GM12878 (cell line): ENCODE measurements at regions not wholly inside any gene's neighbourhood (a gene's known extent, or its start where the extent isn't known, plus 50 kb on each side); places are given as distances from the start of the nearest gene placed in this dataset.

Experiments used
- ATAC-seq: fragments of 200-7000 bp; cut with Tn5 transposase; 3 replicates; pipeline ENCODE4 v1.9.1; 2020; ENCODE audit warnings: mild to moderate bottlenecking, moderate library complexity
- BruUV-seq: library from RNA; stranded (reverse); fragments of 400-500 nt; replicated peaks from 2 replicates; lab custom pipeline; 2021; lab: Mats Ljungman, UMichigan
- CTCF ChIA-PET: fragments of 300-600 bp; sonication (Branson Sonifier 250); formaldehyde crosslinking; extraction: SDS; loops from one replicate; lab custom pipeline; 2021; ENCODE audit warnings: inconsistent platforms; lab: Yijun Ruan, JAX
- POLR2A ChIA-PET: fragments of 350-600 bp; formaldehyde crosslinking; extraction: SDS; loops from one replicate; lab custom pipeline; 2021; ENCODE audit warnings: inconsistent platforms; lab: Charles Lee
- RAD21 ChIA-PET: fragments of 300-600 bp; sonication (Branson Sonifier 250); formaldehyde crosslinking; loops from one replicate; lab custom pipeline; 2023; ENCODE audit warnings: antibody characterized with exemption; ENCODE audit not compliant: unreplicated experiment; lab: Charles Lee
- SMC1A ChIA-PET: fragments of 300-600 bp; sonication (Branson Sonifier 250); formaldehyde crosslinking; loops from one replicate; lab custom pipeline; 2023; ENCODE audit not compliant: unreplicated experiment, uncharacterized antibody; lab: Charles Lee
- DNase-seq: peaks from one replicate; pipeline ENCODE4 v3.0.0-alpha.2; 2011; ENCODE audit warnings: low read depth, low spot score
- FAIRE-seq: peaks from 3 replicates; lab custom pipeline; 2011; peaks lifted over from hg19 to GRCh38; lab: Jason Lieb, UNC
- H2AFZ ChIP-seq: 2 replicates; pipeline ENCODE4 v1.6.0; 2011; ENCODE audit warnings: low read depth, low read length, control low read depth; ENCODE audit not compliant: control insufficient read depth
- H3K27ac ChIP-seq: 2 replicates; pipeline ENCODE4 v1.5.1; 2011; ENCODE audit warnings: control low read depth; ENCODE audit not compliant: control insufficient read depth, insufficient read depth
- H3K27me3 ChIP-seq, 2 experiments: replicated peaks in 1 of 2; 2 replicates each; pipeline versions ENCODE4 v1.6.0 to v1.6.1; 2011; ENCODE audit warnings: low read length in 1 of 2; ENCODE audit not compliant: control insufficient read depth in 2 of 2, insufficient read depth in 2 of 2
- H3K36me3 ChIP-seq, 2 experiments: 2 replicates each; pipeline ENCODE4 v1.5.1; 2011; ENCODE audit warnings: low read length in 1 of 2; ENCODE audit not compliant: control insufficient read depth in 2 of 2, insufficient read depth in 2 of 2
- H3K4me1 ChIP-seq: 2 replicates; pipeline ENCODE4 v1.6.1; 2011; ENCODE audit warnings: mild to moderate bottlenecking, low read length, moderate library complexity, mixed read lengths; ENCODE audit not compliant: control insufficient read depth, insufficient read depth
- H3K4me2 ChIP-seq: 2 replicates; pipeline ENCODE4 v1.6.0; 2011; ENCODE audit warnings: control low read depth; ENCODE audit not compliant: control insufficient read depth, insufficient read depth
- H3K4me3 ChIP-seq: fragments of 200-600 bp; sonication (generic); 2 replicates; pipeline ENCODE4 v1.5.1; 2016
- H3K79me2 ChIP-seq: 2 replicates; pipeline ENCODE4 v1.6.0; 2011; ENCODE audit warnings: low read length; ENCODE audit not compliant: control insufficient read depth, insufficient read depth
- H3K9ac ChIP-seq: 2 replicates; pipeline ENCODE4 v1.8.0; 2011; ENCODE audit warnings: low read length, control low read depth, mixed read lengths; ENCODE audit not compliant: control insufficient read depth, insufficient read depth
- H3K9me3 ChIP-seq: replicated peaks from 3 replicates; pipeline ENCODE4 v1.5.1; 2011; ENCODE audit warnings: mild to moderate bottlenecking, low read length; ENCODE audit not compliant: control insufficient read depth, insufficient read depth
- H4K20me1 ChIP-seq: 2 replicates; pipeline ENCODE4 v1.6.0; 2011; ENCODE audit not compliant: control insufficient read depth, insufficient read depth
- BCL3 ChIP-seq: IDR thresholded peaks from 2 replicates; pipeline ENCODE4 v1.6.1; 2011; ENCODE audit warnings: borderline replicate concordance, low read depth, mild to moderate bottlenecking, moderate library complexity, low read length; ENCODE audit not compliant: insufficient read depth, poor library complexity, severe bottlenecking
- CBFB ChIP-seq: IDR thresholded peaks from 2 replicates; pipeline ENCODE4 v1.6.1; 2016; ENCODE audit warnings: antibody characterized with exemption, low read depth
- HDAC6 ChIP-seq: fragments of 200-600 bp; sonication (generic); IDR thresholded peaks from one replicate; pipeline ENCODE4 v1.8.0; 2017; ENCODE audit warnings: antibody characterized with exemption; ENCODE audit not compliant: unreplicated experiment
- IKZF2 ChIP-seq, 2 experiments: fragments of 450-650 bp; IDR thresholded peaks; 2 replicates each; pipeline ENCODE4 v1.6.1; 2017; ENCODE audit warnings: mild to moderate bottlenecking in 2 of 2, moderate library complexity in 2 of 2
- NFIC ChIP-seq: IDR thresholded peaks from 2 replicates; pipeline ENCODE4 v1.6.1; 2012; ENCODE audit warnings: low read depth, mild to moderate bottlenecking, inconsistent platforms, low read length, moderate library complexity
- SUZ12 ChIP-seq: fragments of 200-600 bp; sonication (generic); IDR thresholded peaks from one replicate; pipeline ENCODE4 v1.6.1; 2018; ENCODE audit warnings: antibody characterized with exemption, mild to moderate bottlenecking; ENCODE audit not compliant: unreplicated experiment
- YBX1 ChIP-seq: fragments of 450-650 bp; IDR thresholded peaks from 2 replicates; pipeline ENCODE4 v1.6.1; 2016; ENCODE audit warnings: antibody characterized with exemption
- YY1 ChIP-seq: IDR thresholded peaks from 2 replicates; pipeline ENCODE4 v1.6.1; 2011; ENCODE audit warnings: low read depth, mild to moderate bottlenecking, low read length
- ZNF24 ChIP-seq: fragments of 450-650 bp; IDR thresholded peaks from 2 replicates; pipeline ENCODE4 v1.6.1; 2017; ENCODE audit warnings: antibody characterized with exemption, mild to moderate bottlenecking
- ZNF384 ChIP-seq: IDR thresholded peaks from 2 replicates; pipeline ENCODE4 v1.6.1; 2012; ENCODE audit warnings: low read depth, mild to moderate bottlenecking, low read length, improper control_type of control experiment, borderline replicate concordance
- WGBS: methylation state at CpG from one replicate; pipeline ENCODE4 v1.1.6; 2016; ENCODE audit warnings: low lambda C conversion rate; ENCODE audit not compliant: insufficient replicate concordance, insufficient coverage; ENCODE audit errors: missing lambda C conversion rate; 5-methylcytosine and 5-hydroxymethylcytosine counted together
- in situ Hi-C: fragments of 300-500 bp; cut with MboI; formaldehyde crosslinking; loops from 9 replicates; pipeline ENCODE4 v1.14.3; 2018; ENCODE audit warnings: mixed read lengths
- intact Hi-C: fragments of 100-400 bp; cut with micrococcal nuclease; formaldehyde crosslinking; loops from one replicate; pipeline ENCODE4 v1.14.2; 2022; ENCODE audit not compliant: unreplicated experiment
- TF ChIP-seq, protein P1 (sequence below): IDR thresholded peaks from 2 replicates; pipeline ENCODE4 v1.6.1; 2012; ENCODE audit warnings: mild to moderate bottlenecking, low read depth, low read length
- TF ChIP-seq, protein P2 (sequence below): IDR thresholded peaks from 2 replicates; pipeline ENCODE4 v1.6.1; 2012; ENCODE audit warnings: low read length, inconsistent platforms

- TF ChIP-seq BCL3 (no peak), YBX1 (no peak)
Measured at GRCh38 chr3:89802881-89803280, 695.5 kb downstream of the EPHA3 start (continued).

DNA sequence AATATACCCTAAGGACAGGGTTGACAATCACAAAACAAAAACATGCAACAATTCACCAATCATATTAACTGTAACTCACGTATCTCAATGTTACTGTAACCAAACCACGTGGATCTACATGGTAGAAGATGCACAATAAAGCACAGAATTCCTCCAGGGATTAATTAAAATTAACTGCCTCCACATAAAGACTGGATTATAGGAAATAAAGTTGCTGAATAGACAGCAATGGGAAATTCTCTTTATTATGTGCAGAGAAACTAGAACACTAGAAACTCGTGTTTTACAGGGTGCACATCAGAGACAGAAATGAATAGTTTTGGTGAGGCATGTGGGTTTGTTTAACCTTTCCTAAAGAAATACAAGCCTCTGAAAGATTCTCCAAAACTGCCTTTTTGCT is 696.3 kb downstream of the EPHA3 start:
- in situ Hi-C loops, result no loop called here

More for the DNA sequence above, 696.3 kb downstream of the EPHA3 start:
- Histone ChIP-seq H3K79me2 (no peaks in the 10 kb centered on the region), H3K4me1 (no peaks in the 10 kb centered on the region), H3K9me3 (no peaks in the 10 kb centered on the region; the same call in 2 of the 3 replicates), H4K20me1 (no peaks in the 10 kb centered on the region), H3K4me3 (no peak overlapping the region), H3K4me2 (no peak overlapping the region), H3K9ac (no peak overlapping the region), H2AFZ (no peak overlapping the region), H3K36me3 (no peaks in the 10 kb centered on the region), H3K27ac (no peak overlapping the region), H3K27me3 (no peaks in the 10 kb centered on the region)
- ChIA-PET CTCF (no interaction called here), POLR2A (no interaction called here), RAD21 (no interaction called here), SMC1A (no interaction called here)
- ATAC-seq (no peak), DNase-seq (no peak), FAIRE-seq (no peak)
- 2% methylated on average over 3 of the region's 3 CpGs for WGBS
- intact Hi-C loops, result no loop called here
- no TSS peak for BruUV-seq
- TF ChIP-seq, protein P1, sequence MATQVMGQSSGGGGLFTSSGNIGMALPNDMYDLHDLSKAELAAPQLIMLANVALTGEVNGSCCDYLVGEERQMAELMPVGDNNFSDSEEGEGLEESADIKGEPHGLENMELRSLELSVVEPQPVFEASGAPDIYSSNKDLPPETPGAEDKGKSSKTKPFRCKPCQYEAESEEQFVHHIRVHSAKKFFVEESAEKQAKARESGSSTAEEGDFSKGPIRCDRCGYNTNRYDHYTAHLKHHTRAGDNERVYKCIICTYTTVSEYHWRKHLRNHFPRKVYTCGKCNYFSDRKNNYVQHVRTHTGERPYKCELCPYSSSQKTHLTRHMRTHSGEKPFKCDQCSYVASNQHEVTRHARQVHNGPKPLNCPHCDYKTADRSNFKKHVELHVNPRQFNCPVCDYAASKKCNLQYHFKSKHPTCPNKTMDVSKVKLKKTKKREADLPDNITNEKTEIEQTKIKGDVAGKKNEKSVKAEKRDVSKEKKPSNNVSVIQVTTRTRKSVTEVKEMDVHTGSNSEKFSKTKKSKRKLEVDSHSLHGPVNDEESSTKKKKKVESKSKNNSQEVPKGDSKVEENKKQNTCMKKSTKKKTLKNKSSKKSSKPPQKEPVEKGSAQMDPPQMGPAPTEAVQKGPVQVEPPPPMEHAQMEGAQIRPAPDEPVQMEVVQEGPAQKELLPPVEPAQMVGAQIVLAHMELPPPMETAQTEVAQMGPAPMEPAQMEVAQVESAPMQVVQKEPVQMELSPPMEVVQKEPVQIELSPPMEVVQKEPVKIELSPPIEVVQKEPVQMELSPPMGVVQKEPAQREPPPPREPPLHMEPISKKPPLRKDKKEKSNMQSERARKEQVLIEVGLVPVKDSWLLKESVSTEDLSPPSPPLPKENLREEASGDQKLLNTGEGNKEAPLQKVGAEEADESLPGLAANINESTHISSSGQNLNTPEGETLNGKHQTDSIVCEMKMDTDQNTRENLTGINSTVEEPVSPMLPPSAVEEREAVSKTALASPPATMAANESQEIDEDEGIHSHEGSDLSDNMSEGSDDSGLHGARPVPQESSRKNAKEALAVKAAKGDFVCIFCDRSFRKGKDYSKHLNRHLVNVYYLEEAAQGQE, result no peak
- TF ChIP-seq CBFB (no peak), ZNF384 (no peak), YY1 (no peak), HDAC6 (no peak), NFIC (no peak), SUZ12 (no peak), ZNF24 (no peak), IKZF2 (IDR thresholded peaks at IDR 0.05) (no peak)
- TF ChIP-seq, protein P2, sequence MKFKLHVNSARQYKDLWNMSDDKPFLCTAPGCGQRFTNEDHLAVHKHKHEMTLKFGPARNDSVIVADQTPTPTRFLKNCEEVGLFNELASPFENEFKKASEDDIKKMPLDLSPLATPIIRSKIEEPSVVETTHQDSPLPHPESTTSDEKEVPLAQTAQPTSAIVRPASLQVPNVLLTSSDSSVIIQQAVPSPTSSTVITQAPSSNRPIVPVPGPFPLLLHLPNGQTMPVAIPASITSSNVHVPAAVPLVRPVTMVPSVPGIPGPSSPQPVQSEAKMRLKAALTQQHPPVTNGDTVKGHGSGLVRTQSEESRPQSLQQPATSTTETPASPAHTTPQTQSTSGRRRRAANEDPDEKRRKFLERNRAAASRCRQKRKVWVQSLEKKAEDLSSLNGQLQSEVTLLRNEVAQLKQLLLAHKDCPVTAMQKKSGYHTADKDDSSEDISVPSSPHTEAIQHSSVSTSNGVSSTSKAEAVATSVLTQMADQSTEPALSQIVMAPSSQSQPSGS, result no peak
